GM12864 (cell line): ENCODE measurements at regions not wholly inside any gene's neighbourhood (a gene's known extent, or its start where the extent isn't known, plus 50 kb on each side); places are given as distances from the start of the nearest gene placed in this dataset.

Source experiments
- DNase-seq: peaks from one replicate; pipeline ENCODE4 v3.0.0-alpha.2; 2011; ENCODE audit warnings: low read depth
- H3K4me3 ChIP-seq: 2 replicates; pipeline ENCODE4 v1.5.1; 2011; ENCODE audit warnings: mild to moderate bottlenecking, low read depth, low read length, control low read depth
- TF ChIP-seq, protein P1 (sequence below): IDR thresholded peaks from 2 replicates; pipeline ENCODE4 v1.5.1; 2011; ENCODE audit warnings: low read depth, mild to moderate bottlenecking, moderate library complexity, low read length, control low read depth, inconsistent platforms; ENCODE audit errors: missing control alignments

GRCh38 chr12:105980533-105980932, 158.2 kb downstream of the NUAK1 start:
- H3K4me3 ChIP-seq = no peak overlapping the region
- TF ChIP-seq, protein P1, sequence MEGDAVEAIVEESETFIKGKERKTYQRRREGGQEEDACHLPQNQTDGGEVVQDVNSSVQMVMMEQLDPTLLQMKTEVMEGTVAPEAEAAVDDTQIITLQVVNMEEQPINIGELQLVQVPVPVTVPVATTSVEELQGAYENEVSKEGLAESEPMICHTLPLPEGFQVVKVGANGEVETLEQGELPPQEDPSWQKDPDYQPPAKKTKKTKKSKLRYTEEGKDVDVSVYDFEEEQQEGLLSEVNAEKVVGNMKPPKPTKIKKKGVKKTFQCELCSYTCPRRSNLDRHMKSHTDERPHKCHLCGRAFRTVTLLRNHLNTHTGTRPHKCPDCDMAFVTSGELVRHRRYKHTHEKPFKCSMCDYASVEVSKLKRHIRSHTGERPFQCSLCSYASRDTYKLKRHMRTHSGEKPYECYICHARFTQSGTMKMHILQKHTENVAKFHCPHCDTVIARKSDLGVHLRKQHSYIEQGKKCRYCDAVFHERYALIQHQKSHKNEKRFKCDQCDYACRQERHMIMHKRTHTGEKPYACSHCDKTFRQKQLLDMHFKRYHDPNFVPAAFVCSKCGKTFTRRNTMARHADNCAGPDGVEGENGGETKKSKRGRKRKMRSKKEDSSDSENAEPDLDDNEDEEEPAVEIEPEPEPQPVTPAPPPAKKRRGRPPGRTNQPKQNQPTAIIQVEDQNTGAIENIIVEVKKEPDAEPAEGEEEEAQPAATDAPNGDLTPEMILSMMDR = no peak
- no peak for DNase-seq

GRCh38 chr12:105982022-105982421, 156.7 kb downstream of the NUAK1 start:
- DNase-seq = no peak
- TF ChIP-seq, protein P1 = no peak

GRCh38 chr12:105983622-105984320, 155.0 kb downstream of the NUAK1 start:
- TF ChIP-seq, protein P1 = no peak
- DNase-seq = no peak
- no peak overlapping the region for H3K4me3 ChIP-seq

More at GRCh38 chr12:105982022-105982421, 156.7 kb downstream of the NUAK1 start:
- no peak overlapping the region for H3K4me3 ChIP-seq

GRCh38 chr12:105985383-105985782, 153.4 kb downstream of the NUAK1 start:
- TF ChIP-seq, protein P1 = no peak
- DNase-seq = no peak
- H3K4me3 ChIP-seq = no peak overlapping the region

DNA sequence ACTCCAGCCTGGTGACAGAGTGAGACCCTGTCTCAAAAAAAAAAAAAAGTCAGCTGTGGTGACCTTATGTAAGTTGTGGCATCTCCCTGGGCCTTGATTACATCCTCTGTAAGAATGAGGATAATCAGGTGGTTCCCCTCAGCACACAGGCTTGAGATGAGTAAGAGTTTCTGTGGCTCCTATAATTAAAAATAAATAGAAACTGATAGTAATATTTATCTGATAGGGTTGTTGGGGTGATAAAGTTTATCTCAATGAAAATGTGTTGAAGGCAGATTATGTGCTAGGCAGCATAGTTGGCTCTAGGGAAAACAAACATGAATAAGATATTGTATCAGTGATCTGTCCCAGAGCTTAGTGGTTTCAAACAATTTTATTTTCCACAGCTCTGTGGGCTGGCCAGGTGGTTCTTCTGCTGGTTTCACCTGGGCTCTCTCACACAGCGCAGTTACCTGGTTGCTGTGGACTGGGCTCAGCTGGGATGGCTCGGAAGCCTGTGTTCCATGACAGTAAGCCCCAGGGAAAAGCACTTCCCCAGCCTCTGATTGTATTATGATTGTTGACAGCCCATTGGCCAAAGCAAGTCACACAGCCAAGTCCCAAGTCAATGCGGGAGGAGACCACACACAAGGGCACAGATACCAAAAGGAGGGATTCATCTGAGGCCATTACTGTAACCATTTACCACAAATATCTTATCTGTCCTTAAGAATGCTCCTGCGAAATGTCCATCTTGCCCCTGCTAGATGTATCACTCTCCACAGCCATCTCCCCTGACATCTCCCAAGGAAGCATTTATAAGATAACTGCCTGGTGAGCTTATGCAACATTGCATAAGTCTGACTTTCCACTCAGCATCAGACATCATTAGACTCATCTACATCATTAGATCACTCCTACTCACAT, 151.7 kb downstream of the NUAK1 start:
- DNase-seq = no peak
- H3K4me3 ChIP-seq = no peak overlapping the region
- TF ChIP-seq, protein P1 = no peak

- H3K4me3 ChIP-seq = no peak overlapping the region
- DNase-seq = no peak
- TF ChIP-seq, protein P1 = no peak
Measured at GRCh38 chr12:105987685-105988035, 151.1 kb downstream of the NUAK1 start.
